Psoas muscle (tissue), 7 donors: ENCODE measurements at regions not wholly inside any gene's neighbourhood (a gene's known extent, or its start where the extent isn't known, plus 50 kb on each side); places are given as distances from the start of the nearest gene placed in this dataset.

Source experiments
- ATAC-seq, 4 donors: fragments of 200-7000 bp; cut with Tn5 transposase; one replicate each; pipeline ENCODE4 v1.9.1; 2020; ENCODE audit warnings: moderate library complexity in 3 of 4, mild to moderate bottlenecking in 2 of 4
- DNase-seq, 2 donors: peaks; one replicate each; pipeline ENCODE4 v3.0.0-alpha.2; 2020
- H3K27ac ChIP-seq: fragments of 200-600 bp; one replicate; pipeline ENCODE4 v1.8.0; 2022
- H3K27me3 ChIP-seq, 3 donors: fragments of 200-600 bp in 1 of 3; one replicate each; pipeline versions ENCODE4 v1.6.1 to v1.8.0; 2013 to 2022; ENCODE audit warnings: low read length in 2 of 3, mild to moderate bottlenecking in 2 of 3, moderate library complexity in 1 of 3; ENCODE audit not compliant: insufficient read depth in 3 of 3
- H3K36me3 ChIP-seq, 2 donors: fragments of 200-600 bp in 1 of 2; one replicate each; pipeline versions ENCODE4 v1.6.1 to v1.8.0; 2013 to 2022; ENCODE audit warnings: low read depth in 1 of 2, mild to moderate bottlenecking in 1 of 2, moderate library complexity in 1 of 2; ENCODE audit not compliant: insufficient read depth in 1 of 2
- H3K4me1 ChIP-seq: fragments of 200-600 bp; one replicate; pipeline ENCODE4 v1.8.0; 2022
- H3K4me3 ChIP-seq: fragments of 200-600 bp; one replicate; pipeline ENCODE4 v1.8.0; 2022; ENCODE audit warnings: mild to moderate bottlenecking
- H3K9me3 ChIP-seq: fragments of 200-600 bp; one replicate; pipeline ENCODE4 v1.8.0; 2022
- WGBS, 3 donors: extraction: QIAGEN DNeasy Blood & Tissue Kit; methylation state at CpG; one replicate each; pipeline versions ENCODE4 v1.1.6 to v1.1.7; 2013; 5-methylcytosine and 5-hydroxymethylcytosine counted together
- intact Hi-C, 2 donors: fragments of 100-400 bp; cut with DNase I; formaldehyde crosslinking; loops; one replicate each; pipeline versions ENCODE4 v1.11.0 to v1.14.2; 2022
- TF ChIP-seq, protein P1 (sequence below): fragments of 200-600 bp; IDR thresholded peaks from one replicate; pipeline ENCODE4 v1.8.0; 2022; ENCODE audit warnings: antibody characterized with exemption
- donor health status: healthy with polysubstance abuse.
- donor health status: DM: no; HTN: no; CAD: no; lungs with moderate emphysema.
- donor health status: Bipolar disorder and iron deficiency.
- donor health status: healthy.
- donor health status: DM: yes; HTN: yes; CAD: no.
- donor health status: DM: no; HTN: no; CAD: no.
- donor health status: DM: yes; HTN: yes; CAD: no.

DNA sequence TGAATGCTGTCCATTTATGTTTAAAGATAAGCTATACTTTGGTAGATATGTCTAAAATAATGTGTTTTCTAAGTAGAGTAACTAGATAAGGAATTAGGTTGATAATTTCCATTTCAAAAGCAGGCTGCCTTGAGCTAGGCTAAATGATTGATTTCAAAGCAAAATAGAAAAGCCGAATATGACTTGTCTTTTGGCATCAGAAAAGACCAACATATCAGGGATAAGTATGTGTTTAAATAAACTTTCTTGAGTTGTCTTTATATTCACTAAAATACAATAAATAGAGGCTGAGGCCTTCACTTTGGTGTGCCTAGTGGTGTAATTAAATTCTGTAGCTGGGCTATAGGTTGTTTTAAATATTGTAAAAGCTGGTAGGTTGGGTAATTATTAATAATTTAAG is 569.0 kb downstream of the TAF11L14 start:
- H3K27me3 ChIP-seq: no peaks in the 10 kb centered on the region
- no peak overlapping the region for H3K27ac ChIP-seq
- no peaks in the 10 kb centered on the region for H3K4me1 ChIP-seq
- ATAC-seq: no peak
- H3K4me3 ChIP-seq: no peak overlapping the region
- 35 to 95% (median 82%) methylated on average over 1 of the region's 1 CpG for WGBS, 3 donors
- no peaks in the 10 kb centered on the region for H3K9me3 ChIP-seq
- H3K36me3 ChIP-seq: no peaks in the 10 kb centered on the region
- TF ChIP-seq, protein P1, sequence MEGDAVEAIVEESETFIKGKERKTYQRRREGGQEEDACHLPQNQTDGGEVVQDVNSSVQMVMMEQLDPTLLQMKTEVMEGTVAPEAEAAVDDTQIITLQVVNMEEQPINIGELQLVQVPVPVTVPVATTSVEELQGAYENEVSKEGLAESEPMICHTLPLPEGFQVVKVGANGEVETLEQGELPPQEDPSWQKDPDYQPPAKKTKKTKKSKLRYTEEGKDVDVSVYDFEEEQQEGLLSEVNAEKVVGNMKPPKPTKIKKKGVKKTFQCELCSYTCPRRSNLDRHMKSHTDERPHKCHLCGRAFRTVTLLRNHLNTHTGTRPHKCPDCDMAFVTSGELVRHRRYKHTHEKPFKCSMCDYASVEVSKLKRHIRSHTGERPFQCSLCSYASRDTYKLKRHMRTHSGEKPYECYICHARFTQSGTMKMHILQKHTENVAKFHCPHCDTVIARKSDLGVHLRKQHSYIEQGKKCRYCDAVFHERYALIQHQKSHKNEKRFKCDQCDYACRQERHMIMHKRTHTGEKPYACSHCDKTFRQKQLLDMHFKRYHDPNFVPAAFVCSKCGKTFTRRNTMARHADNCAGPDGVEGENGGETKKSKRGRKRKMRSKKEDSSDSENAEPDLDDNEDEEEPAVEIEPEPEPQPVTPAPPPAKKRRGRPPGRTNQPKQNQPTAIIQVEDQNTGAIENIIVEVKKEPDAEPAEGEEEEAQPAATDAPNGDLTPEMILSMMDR: no peak
- DNase-seq: no peak
- intact Hi-C loops: no loop called here

DNA sequence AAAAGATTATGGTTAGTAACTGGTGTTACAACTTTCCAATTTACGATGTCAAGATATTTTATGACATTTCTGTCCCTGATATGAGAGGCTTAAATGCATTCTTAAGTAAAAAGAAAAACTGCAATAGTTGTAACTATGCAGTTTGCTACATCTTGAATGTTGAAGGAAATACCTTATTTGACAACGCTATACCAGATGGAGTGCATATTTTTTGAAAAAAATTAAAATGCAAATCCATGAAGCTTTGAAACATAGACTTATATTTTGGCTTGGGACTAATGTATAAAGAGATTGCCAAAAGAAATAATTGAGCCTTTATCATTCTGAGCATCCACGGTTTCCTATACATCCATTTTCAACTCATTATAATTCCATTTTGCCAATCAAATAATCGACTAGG is 579.4 kb downstream of the TAF11L14 start:
- no peaks in the 10 kb centered on the region for H3K9me3 ChIP-seq
- H3K36me3 ChIP-seq: no peaks in the 10 kb centered on the region
- DNase-seq: no peak
- WGBS, 3 donors: 80 to 84% (median 80%) methylated on average over 4 of the region's 4 CpGs
- intact Hi-C loops: no loop called here
- H3K27ac ChIP-seq: no peak overlapping the region
- no peak overlapping the region for H3K4me3 ChIP-seq
- TF ChIP-seq, protein P1: no peak
- H3K4me1 ChIP-seq: no peaks in the 10 kb centered on the region
- no peak for ATAC-seq
- H3K27me3 ChIP-seq: no peaks in the 10 kb centered on the region

DNA sequence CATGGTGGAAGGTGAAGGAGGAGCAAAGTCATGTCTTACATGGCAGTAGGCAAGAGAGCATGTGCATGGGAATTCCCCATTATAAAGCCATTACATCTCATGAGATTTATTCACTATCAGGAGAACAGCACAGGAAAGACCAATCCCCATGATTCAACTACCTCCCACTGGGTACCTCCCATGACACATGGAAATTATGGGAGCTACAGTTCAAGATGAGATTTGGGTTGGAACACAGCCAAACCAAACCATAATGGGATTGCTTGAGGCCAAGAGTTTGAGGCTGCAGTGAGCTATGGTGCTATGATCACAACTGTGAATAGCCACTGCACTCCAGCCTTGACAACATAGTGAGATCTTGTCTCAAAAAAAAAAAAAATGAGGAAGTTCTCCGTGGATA is 581.8 kb downstream of the TAF11L14 start:
- no peaks in the 10 kb centered on the region for H3K36me3 ChIP-seq
- no peak overlapping the region for H3K27ac ChIP-seq
- DNase-seq: no peak
- TF ChIP-seq, protein P1: no peak
- intact Hi-C loops: no loop called here
- WGBS, 3 donors: 32 to 51% (median 41%) methylated on average over 1 of the region's 1 CpG
- no peaks in the 10 kb centered on the region for H3K27me3 ChIP-seq
- H3K4me1 ChIP-seq: no peaks in the 10 kb centered on the region
- H3K9me3 ChIP-seq: no peaks in the 10 kb centered on the region
- H3K4me3 ChIP-seq: no peak overlapping the region
- ATAC-seq: no peak

DNA sequence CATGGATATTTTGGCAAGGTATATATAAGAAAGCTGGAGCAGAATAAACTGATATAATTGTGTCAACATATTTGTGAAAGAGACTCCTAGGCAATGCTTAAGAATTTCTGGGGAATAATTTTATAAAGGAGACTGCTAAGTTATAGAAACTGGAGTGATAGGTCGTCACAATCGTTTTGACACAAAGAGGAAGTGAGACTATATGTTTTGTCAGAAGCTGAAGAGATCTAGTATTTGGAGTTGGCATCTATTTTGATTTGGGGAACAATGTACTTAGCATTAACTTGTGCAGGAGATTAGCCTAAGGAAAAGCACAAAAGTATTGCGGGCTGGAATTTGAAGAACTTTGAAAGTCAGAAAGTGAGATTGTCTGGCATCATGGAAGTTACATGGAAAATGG is 582.5 kb downstream of the TAF11L14 start:
- DNase-seq (no peak), ATAC-seq (no peak)
- Histone ChIP-seq H3K27me3 (no peaks in the 10 kb centered on the region), H3K4me3 (no peak overlapping the region), H3K4me1 (no peaks in the 10 kb centered on the region), H3K36me3 (no peaks in the 10 kb centered on the region), H3K27ac (no peak overlapping the region), H3K9me3 (no peaks in the 10 kb centered on the region)
- 81 to 91% (median 82%) methylated on average over 3 of the region's 3 CpGs for WGBS, 3 donors
- TF ChIP-seq, protein P1: no peak
- intact Hi-C loops: no loop called here

DNA sequence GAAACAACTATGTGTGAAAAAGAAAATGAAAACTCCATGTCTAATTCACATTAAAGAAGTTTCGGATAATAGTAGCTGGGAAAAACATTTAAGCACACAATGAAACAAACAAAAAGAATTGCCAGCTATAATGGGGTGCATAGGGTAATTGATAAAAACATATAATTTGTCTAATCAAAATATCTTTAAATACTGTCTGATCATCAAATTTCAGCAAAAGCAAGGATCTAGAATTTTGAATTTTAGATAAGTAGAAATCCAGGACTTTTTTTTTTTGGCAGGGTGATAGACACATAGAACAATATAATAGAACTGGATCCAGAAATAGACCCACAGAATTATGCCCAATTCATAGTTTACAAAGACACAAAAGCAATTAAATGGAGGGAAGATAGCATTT is 585.0 kb downstream of the TAF11L14 start:
- intact Hi-C loops: no loop called here
- WGBS, 3 donors: 56 to 65% (median 61%) methylated on average over 1 of the region's 1 CpG
- H3K4me1 ChIP-seq: no peaks in the 10 kb centered on the region
- no peaks in the 10 kb centered on the region for H3K27me3 ChIP-seq
- no peak overlapping the region for H3K4me3 ChIP-seq
- TF ChIP-seq, protein P1: no peak
- ATAC-seq (no peak), DNase-seq (no peak)
- no peaks in the 10 kb centered on the region for H3K9me3 ChIP-seq
- H3K27ac ChIP-seq: no peak overlapping the region
- H3K36me3 ChIP-seq: no peaks in the 10 kb centered on the region
